ENCODE measurements at regions not wholly inside any gene's neighbourhood (a gene's known extent, or its start where the extent isn't known, plus 50 kb on each side); places are given as distances from the start of the nearest gene placed in this dataset.
"Not testable (repeated sequence)": the region's sequence is repeated elsewhere in the genome, so short reads cannot be mapped to it uniquely, and the experiment has no call there.

DNA sequence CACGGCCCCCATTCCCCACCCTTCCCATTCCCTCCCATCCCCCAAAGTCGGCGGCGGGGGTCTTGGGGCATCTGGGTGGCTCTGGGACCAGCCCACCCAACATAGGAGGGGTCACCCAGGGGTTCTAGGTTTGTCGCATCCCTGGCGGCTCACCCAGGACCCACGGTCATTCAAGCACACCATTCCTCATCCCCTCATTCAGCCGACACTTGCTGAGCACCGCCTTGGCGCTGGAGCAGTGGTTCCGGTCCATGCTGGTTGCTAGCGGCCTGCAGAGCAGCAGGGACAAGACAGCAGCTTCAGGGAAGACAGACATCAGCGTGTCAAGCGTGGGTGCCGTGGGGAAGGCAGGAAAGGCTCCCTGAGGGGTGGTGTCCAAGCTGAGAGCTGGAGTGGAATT lies 50.5 kb upstream of the OTOS start:
- DNase-seq = no peak

DNA sequence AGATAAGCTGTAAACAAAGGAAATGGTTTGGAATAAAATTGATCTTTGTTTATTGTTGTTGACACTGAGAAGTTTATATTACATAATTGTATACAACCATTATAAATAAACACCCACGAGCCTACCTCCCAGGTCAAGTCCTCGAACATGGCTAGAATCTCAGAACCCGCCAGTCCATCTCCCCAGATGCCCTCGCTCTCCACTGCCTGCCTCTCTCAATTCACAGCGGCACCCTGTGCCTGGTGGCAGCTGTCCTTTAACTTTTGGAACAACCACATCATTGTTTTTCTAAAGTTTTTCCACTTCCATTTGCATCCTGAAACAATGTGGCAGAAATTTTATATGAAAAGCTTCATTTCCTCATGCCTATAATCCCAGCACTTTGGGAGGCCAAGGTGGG lies 52.2 kb upstream of the OTOS start:
- DNase-seq = no peak

DNA sequence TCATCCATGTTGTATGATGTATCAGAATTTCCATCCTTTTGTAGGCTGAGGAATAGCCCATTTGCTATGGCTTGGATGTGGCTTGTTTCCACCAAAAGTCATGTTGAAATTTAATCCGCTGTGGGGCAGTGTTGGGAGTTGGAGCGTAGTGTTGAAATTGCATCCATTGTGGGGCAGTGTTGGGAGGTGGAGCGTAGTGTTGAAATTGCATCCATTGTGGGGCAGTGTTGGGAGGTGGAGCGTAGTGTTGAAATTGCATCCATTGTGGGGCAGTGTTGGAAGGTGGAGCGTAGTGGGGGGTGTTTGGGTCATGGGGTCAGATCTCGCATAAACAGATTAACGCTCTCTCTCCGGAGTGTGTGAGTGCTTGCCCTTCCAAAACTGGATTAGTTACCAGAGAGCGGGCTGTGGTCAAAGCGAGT lies 53.9 kb upstream of the OTOS start:
- DNase-seq = not testable (repeated sequence)

GRCh38 chr2:240195316-240195861 lies 54.9 kb upstream of the OTOS start:
- no peak for DNase-seq

- no peak for DNase-seq
Observed at GRCh38 chr2:240196716-240197461, 56.4 kb upstream of the OTOS start.

GRCh38 chr2:240197462-240198139 lies 57.1 kb upstream of the OTOS start:
- no peak for DNase-seq

- DNase-seq = no peak
Observed at GRCh38 chr2:240198226-240198625, 57.8 kb upstream of the OTOS start.

- no peak for DNase-seq
Observed at GRCh38 chr2:240199133-240199870, 58.8 kb upstream of the OTOS start.

DNA sequence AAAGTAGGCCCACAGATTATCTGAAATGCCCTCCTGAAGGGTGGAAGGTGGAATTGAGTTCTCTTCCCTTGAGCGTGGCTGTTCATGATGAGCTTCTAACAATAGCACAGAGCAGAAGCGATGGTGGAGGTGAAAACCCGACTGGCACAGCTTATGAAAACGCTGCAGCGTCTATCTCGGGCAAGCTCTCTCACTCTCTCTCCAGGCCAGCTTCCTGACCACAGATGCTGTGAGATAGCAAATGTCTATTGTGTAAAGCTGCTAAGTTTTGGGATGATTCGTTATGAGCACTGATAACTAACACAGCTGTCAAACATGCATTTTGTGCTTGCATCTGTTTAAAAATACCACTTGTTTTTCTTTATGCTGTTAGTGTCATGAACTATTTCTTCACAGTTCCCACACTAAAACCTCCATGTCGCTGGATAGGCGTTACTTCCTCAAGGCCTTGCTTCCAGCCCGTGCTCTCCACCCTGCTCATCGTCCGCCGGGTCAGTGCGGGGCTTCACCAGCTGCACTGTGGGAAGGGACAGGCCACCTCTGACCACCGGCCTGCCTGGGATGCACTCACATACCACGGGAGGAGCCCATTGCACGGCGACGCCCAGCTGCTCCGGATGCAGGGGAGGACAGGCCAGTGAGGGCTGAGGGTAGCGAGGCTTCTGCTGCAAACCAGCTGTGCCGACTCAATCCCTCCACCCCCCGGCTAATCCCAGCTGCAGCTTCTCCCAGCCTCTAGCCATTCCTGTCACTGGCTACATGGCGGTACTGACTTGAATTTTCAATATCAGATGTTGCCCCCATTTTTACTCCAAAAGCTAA lies 60.0 kb upstream of the OTOS start:
- DNase-seq = peak; percentile 51 to 69

- no peak for DNase-seq
Observed at GRCh38 chr2:240201866-240202265, 61.4 kb upstream of the OTOS start.

- no peak for DNase-seq
Observed at GRCh38 chr2:240202586-240202985, 62.1 kb upstream of the OTOS start.

DNA sequence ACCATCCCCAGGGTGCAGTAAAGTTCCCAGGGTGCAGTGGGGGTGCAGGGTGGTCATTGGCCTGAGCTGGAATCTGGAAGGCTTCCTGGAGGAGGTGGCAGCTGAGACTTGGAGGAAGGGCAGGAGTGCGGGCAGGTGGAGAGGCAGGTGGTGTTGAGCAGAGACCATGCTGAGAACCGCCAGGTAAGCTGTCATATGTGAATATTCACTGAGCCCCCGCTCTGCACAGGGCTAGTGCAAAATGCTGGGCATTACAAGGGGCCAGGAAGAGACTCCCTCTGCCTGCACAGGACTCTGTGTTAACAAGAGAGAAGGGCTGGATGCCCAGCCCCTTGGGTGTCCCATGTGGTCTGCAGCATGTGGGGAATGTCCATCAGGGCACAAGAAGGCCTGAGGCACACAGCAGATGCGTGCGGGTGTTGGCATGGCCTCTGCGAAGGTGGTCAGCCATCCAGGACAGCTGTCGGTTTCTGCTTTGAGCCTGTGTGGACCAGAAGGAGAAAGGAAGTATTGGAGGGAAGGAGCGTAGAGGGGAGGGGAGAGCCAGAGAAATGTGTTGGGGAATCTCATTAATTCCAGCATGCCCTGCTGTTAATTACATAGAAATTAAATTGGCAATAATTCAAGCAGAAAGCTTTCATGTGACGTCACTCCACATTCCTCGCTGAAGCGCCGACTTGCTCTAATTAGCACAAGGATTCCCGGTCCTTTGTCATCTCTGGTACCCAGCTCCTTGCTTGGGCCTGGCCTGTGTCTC lies 62.8 kb upstream of the OTOS start:
- no peak for DNase-seq

DNA sequence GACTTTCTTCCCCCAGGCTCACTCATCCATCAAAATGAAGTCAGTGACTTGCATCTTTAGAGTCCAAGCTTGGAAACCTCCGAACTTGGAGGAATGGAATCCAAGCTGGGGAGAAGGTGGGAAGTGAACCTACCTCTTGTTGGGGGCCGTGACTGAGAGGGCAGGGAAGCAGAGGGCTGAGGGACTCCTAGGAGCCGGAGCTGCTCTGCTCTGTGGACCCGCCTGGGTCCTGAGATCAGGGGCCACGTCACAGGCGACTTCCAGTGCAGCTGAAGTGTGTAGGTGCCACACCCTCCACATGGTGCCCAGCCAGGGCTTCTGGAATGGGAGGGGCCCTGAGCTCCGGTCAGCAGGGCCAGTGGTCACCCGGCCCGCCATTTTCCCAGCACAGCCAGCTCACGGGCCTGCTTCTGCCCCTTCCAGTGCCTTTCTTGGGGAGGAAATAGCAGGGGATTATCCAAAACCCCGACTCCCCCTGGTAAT lies 63.4 kb upstream of the OTOS start:
- no peak for DNase-seq

- DNase-seq = no peak
Observed at GRCh38 chr2:240204431-240205276, 64.2 kb upstream of the OTOS start.

- DNase-seq = no peak
Observed at GRCh38 chr2:240205348-240205747, 64.9 kb upstream of the OTOS start.

DNA sequence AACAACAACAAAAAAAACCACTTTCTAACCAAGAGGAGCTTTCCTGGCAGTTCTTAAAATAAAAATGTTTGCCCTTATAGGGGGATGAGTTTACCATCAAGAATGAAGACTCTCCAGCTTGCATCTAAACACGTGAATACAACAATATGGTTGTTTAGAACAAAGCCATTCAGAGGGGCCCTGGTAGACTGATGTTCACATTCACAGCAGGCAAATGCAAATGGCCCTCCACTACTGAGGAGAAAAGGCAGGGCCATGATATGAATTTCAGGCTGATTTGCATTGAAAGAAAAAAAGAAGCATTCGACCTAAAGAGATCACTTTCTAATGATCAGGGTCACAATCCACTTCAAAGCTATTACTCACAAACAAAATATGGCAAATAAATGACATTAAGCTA lies 65.3 kb upstream of the OTOS start:
- DNase-seq = no peak

DNA sequence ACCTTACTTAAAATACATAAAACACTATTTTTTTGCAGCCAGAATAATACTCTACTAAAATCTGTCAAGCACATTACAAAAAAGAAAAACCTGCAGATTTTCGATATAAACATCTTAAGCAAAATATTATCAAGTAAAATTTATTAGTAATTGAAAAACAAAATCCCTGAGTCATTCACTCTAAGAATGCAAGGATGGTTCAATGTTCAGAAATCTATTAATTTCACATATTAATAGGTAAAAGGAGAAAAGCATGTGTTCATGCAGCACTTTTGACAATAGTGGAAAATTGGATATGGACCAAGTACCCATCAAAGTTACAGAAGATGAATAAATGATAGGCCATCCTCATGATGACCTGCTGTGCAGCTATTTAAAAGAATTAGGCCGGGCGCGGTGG lies 66.2 kb upstream of the OTOS start:
- no peak for DNase-seq

- DNase-seq = no peak
Observed at GRCh38 chr2:240207661-240208060, 67.2 kb upstream of the OTOS start.

DNA sequence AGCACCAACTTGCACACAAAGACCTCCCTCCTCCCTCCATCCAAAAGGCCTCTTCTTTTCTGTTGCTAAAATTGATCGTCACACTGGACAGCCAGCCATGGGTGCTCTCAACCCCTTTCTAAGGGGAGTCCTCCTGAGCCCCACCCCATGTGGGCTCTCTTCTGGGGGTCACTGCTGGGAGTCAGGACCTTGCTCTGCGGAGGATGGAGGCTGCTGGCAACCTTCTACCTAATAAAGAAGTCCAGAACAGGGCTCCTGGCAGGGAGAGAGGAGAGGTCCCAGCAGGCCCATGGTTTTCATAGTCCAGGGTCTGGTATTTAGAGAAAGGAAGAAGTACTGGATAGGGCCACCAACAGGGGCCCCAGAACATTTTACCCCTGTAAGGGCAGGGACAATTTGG lies 67.6 kb upstream of the OTOS start:
- no peak for DNase-seq

All from right lung (tissue), 2 donors.